ENCODE measurements at regions not wholly inside any gene's neighbourhood (a gene's known extent, or its start where the extent isn't known, plus 50 kb on each side); places are given as distances from the start of the nearest gene placed in this dataset.
A peak's percentile ranks its signal among the peaks of the same experiment; 100 is the strongest.
"Not testable (repeated sequence)": the region's sequence is repeated elsewhere in the genome, so short reads cannot be mapped to it uniquely, and the experiment has no call there.

GRCh38 chr11:91097083-91097482, 874.2 kb upstream of the CHORDC1 start:
- DNase-seq: no peak

- DNase-seq: no peak
Measured at GRCh38 chr11:91093141-91093540, 870.3 kb upstream of the CHORDC1 start.

- no peak for DNase-seq
Measured at GRCh38 chr11:91091563-91091962, 868.7 kb upstream of the CHORDC1 start.

GRCh38 chr11:91086028-91086427, 863.2 kb upstream of the CHORDC1 start:
- no peak for DNase-seq

- DNase-seq: no peak
Measured at GRCh38 chr11:91082255-91082654, 859.4 kb upstream of the CHORDC1 start.

GRCh38 chr11:91081440-91082043, 858.7 kb upstream of the CHORDC1 start:
- peak; percentile 87 for DNase-seq

- DNase-seq: peak; percentile 92
Measured at GRCh38 chr11:91078221-91078620, 855.4 kb upstream of the CHORDC1 start.

GRCh38 chr11:91075032-91075695, 852.3 kb upstream of the CHORDC1 start:
- no peak for DNase-seq

GRCh38 chr11:91067666-91068065, 844.8 kb upstream of the CHORDC1 start:
- no peak for DNase-seq

- no peak for DNase-seq
Measured at GRCh38 chr11:91066456-91067047, 843.7 kb upstream of the CHORDC1 start.

GRCh38 chr11:91063399-91063798, 840.5 kb upstream of the CHORDC1 start:
- not testable (repeated sequence) for DNase-seq

- DNase-seq: no peak
Measured at GRCh38 chr11:91047882-91048281, 825.0 kb upstream of the CHORDC1 start.

GRCh38 chr11:91046261-91046660, 823.4 kb upstream of the CHORDC1 start:
- no peak for DNase-seq

GRCh38 chr11:91041626-91042025, 818.8 kb upstream of the CHORDC1 start:
- no peak for DNase-seq

- DNase-seq: no peak
Measured at GRCh38 chr11:91023731-91024130, 800.9 kb upstream of the CHORDC1 start.

- DNase-seq: no peak
Measured at GRCh38 chr11:91011503-91011902, 788.7 kb upstream of the CHORDC1 start.

GRCh38 chr11:91005458-91005857, 782.6 kb upstream of the CHORDC1 start:
- DNase-seq: no peak

- DNase-seq: no peak
Measured at GRCh38 chr11:90997241-90997640, 774.4 kb upstream of the CHORDC1 start.

- not testable (repeated sequence) for DNase-seq
Measured at GRCh38 chr11:90972159-90972558, 749.3 kb upstream of the CHORDC1 start.

GRCh38 chr11:90947930-90948329, 725.1 kb upstream of the CHORDC1 start:
- no peak for DNase-seq

- DNase-seq: no peak
Measured at GRCh38 chr11:90930252-90930651, 707.4 kb upstream of the CHORDC1 start.

- DNase-seq: peak; percentile 18
Measured at GRCh38 chr11:90919332-90919731, 696.5 kb upstream of the CHORDC1 start.

- no peak for DNase-seq
Measured at GRCh38 chr11:90916706-90917105, 693.9 kb upstream of the CHORDC1 start.

- DNase-seq: no peak
Measured at GRCh38 chr11:90913131-90913668, 690.4 kb upstream of the CHORDC1 start.

All from MV-4-11 (cell line).